HG02884 (cell line): ENCODE measurements at regions not wholly inside any gene's neighbourhood (a gene's known extent, or its start where the extent isn't known, plus 50 kb on each side); places are given as distances from the start of the nearest gene placed in this dataset.
"Not testable (repeated sequence)": the region's sequence is repeated elsewhere in the genome, so short reads cannot be mapped to it uniquely, and the experiment has no call there.

Experiments
- ATAC-seq: cut with Tn5 transposase; IDR thresholded peaks from one replicate; pipeline ENCODE4 v1.9.1; 2021; ENCODE audit warnings: mild to moderate bottlenecking, moderate library complexity; ENCODE audit not compliant: unreplicated experiment

- no peak for ATAC-seq
Observed at GRCh38 chr12:46884362-46884761, 58.6 kb upstream of the SLC38A4 start.

GRCh38 chr12:46886541-46887041 lies 60.8 kb upstream of the SLC38A4 start:
- no peak for ATAC-seq

- ATAC-seq = no peak
Observed at GRCh38 chr12:46887870-46888269, 62.1 kb upstream of the SLC38A4 start.

- no peak for ATAC-seq
Observed at GRCh38 chr12:46888568-46888967, 62.8 kb upstream of the SLC38A4 start.

- ATAC-seq = no peak
Observed at GRCh38 chr12:46891306-46891705, 65.5 kb upstream of the SLC38A4 start.

- ATAC-seq = no peak
Observed at GRCh38 chr12:46892034-46892705, 66.4 kb upstream of the SLC38A4 start.

- ATAC-seq = no peak
Observed at GRCh38 chr12:46892887-46893286, 67.1 kb upstream of the SLC38A4 start.

- ATAC-seq = no peak
Observed at GRCh38 chr12:46893434-46893833, 67.6 kb upstream of the SLC38A4 start.

GRCh38 chr12:46895726-46896125 lies 69.9 kb upstream of the SLC38A4 start:
- no peak for ATAC-seq

GRCh38 chr12:46896680-46897079 lies 70.9 kb upstream of the SLC38A4 start:
- ATAC-seq = no peak

- no peak for ATAC-seq
Observed at GRCh38 chr12:46898152-46898931, 72.5 kb upstream of the SLC38A4 start.

- ATAC-seq = no peak
Observed at GRCh38 chr12:46898989-46899388, 73.2 kb upstream of the SLC38A4 start.

- ATAC-seq = no peak
Observed at GRCh38 chr12:46900734-46901463, 75.1 kb upstream of the SLC38A4 start.

- ATAC-seq = no peak
Observed at GRCh38 chr12:46901464-46902205, 75.8 kb upstream of the SLC38A4 start.

GRCh38 chr12:46903058-46903457 lies 77.3 kb upstream of the SLC38A4 start:
- ATAC-seq = no peak

GRCh38 chr12:46904406-46905238 lies 78.8 kb upstream of the SLC38A4 start:
- ATAC-seq = no peak

GRCh38 chr12:46905239-46905627 lies 79.4 kb upstream of the SLC38A4 start:
- ATAC-seq = not testable (repeated sequence)

- no peak for ATAC-seq
Observed at GRCh38 chr12:46907791-46908190, 82.0 kb upstream of the SLC38A4 start.

- ATAC-seq = no peak
Observed at GRCh38 chr12:46908236-46908935, 82.6 kb upstream of the SLC38A4 start.
